Mucosa of rectum (tissue), 2 donors: ENCODE measurements at regions not wholly inside any gene's neighbourhood (a gene's known extent, or its start where the extent isn't known, plus 50 kb on each side); places are given as distances from the start of the nearest gene placed in this dataset.
"Not testable (repeated sequence)": the region's sequence is repeated elsewhere in the genome, so short reads cannot be mapped to it uniquely, and the experiment has no call there.

ENCODE experiments used
- H3K27ac ChIP-seq, 2 donors: one replicate each; pipeline ENCODE4 v1.7.0; 2013; ENCODE audit warnings: inconsistent platforms in 2 of 2, low read depth in 2 of 2, low read length in 2 of 2
- H3K27me3 ChIP-seq, 2 donors: one replicate each; pipeline ENCODE4 v1.7.0; 2013; ENCODE audit warnings: low read length in 2 of 2; ENCODE audit not compliant: control insufficient read depth in 2 of 2, insufficient read depth in 2 of 2
- H3K36me3 ChIP-seq, 2 donors: one replicate each; pipeline ENCODE4 v1.7.0; 2013; ENCODE audit warnings: low read length in 2 of 2; ENCODE audit not compliant: control insufficient read depth in 2 of 2, insufficient read depth in 2 of 2
- H3K4me1 ChIP-seq, 2 donors: one replicate each; pipeline ENCODE4 v1.7.0; 2013; ENCODE audit warnings: low read length in 2 of 2, mild to moderate bottlenecking in 1 of 2; ENCODE audit not compliant: control insufficient read depth in 2 of 2, insufficient read depth in 2 of 2
- H3K4me3 ChIP-seq, 2 donors: one replicate each; pipeline ENCODE4 v1.7.0; 2013; ENCODE audit warnings: low read length in 2 of 2
- H3K9ac ChIP-seq, 2 donors: one replicate each; pipeline ENCODE4 v1.7.0; 2013; ENCODE audit warnings: low read length in 2 of 2, low read depth in 1 of 2, mild to moderate bottlenecking in 1 of 2
- H3K9me3 ChIP-seq, 2 donors: one replicate each; pipeline ENCODE4 v1.7.0; 2013; ENCODE audit warnings: low read length in 2 of 2; ENCODE audit not compliant: control insufficient read depth in 2 of 2
- donor health status: healthy.
- donor health status: Normal muscosa, but diverticular disease.

GRCh38 chr15:32536507-32537172 is 56.6 kb upstream of the GOLGA8N start:
- peak overlapping the region; percentile 32 to 54 for H3K9ac ChIP-seq
- H3K27ac ChIP-seq, result peak overlapping the region; percentile 70
- not testable (repeated sequence) for H3K27me3 ChIP-seq, H3K4me1 ChIP-seq, H3K36me3 ChIP-seq, H3K9me3 ChIP-seq
- H3K4me3 ChIP-seq, result peak overlapping the region; percentile 59 to 65

- H3K4me1 ChIP-seq, H3K27ac ChIP-seq, H3K27me3 ChIP-seq, H3K9me3 ChIP-seq, H3K4me3 ChIP-seq, H3K36me3 ChIP-seq, H3K9ac ChIP-seq: not testable (repeated sequence)
Observed at GRCh38 chr15:32536057-32536493, 57.2 kb upstream of the GOLGA8N start.

- not testable (repeated sequence) for H3K27ac ChIP-seq, H3K36me3 ChIP-seq, H3K4me1 ChIP-seq, H3K9me3 ChIP-seq, H3K4me3 ChIP-seq, H3K27me3 ChIP-seq, H3K9ac ChIP-seq
Observed at GRCh38 chr15:32535150-32535898, 57.9 kb upstream of the GOLGA8N start.

GRCh38 chr15:32522900-32523299 is 67.5 kb upstream of the GOLGA8O start:
- not testable (repeated sequence) for H3K36me3 ChIP-seq, H3K27ac ChIP-seq, H3K4me3 ChIP-seq, H3K4me1 ChIP-seq, H3K27me3 ChIP-seq, H3K9me3 ChIP-seq, H3K9ac ChIP-seq

- not testable (repeated sequence) for H3K36me3 ChIP-seq, H3K27me3 ChIP-seq, H3K4me3 ChIP-seq, H3K9me3 ChIP-seq, H3K4me1 ChIP-seq, H3K27ac ChIP-seq, H3K9ac ChIP-seq
Observed at GRCh38 chr15:32522421-32522820, 67.0 kb upstream of the GOLGA8O start.

- H3K9ac ChIP-seq, H3K36me3 ChIP-seq, H3K4me1 ChIP-seq, H3K27ac ChIP-seq, H3K27me3 ChIP-seq, H3K4me3 ChIP-seq, H3K9me3 ChIP-seq: not testable (repeated sequence)
Observed at GRCh38 chr15:32518976-32519375, 63.5 kb upstream of the GOLGA8O start.

GRCh38 chr15:32518013-32518412 is 62.6 kb upstream of the GOLGA8O start:
- H3K9me3 ChIP-seq, H3K4me1 ChIP-seq, H3K36me3 ChIP-seq, H3K9ac ChIP-seq, H3K27me3 ChIP-seq, H3K27ac ChIP-seq, H3K4me3 ChIP-seq: not testable (repeated sequence)

- not testable (repeated sequence) for H3K27ac ChIP-seq, H3K4me3 ChIP-seq, H3K27me3 ChIP-seq, H3K9ac ChIP-seq, H3K4me1 ChIP-seq, H3K9me3 ChIP-seq, H3K36me3 ChIP-seq
Observed at GRCh38 chr15:32516954-32517353, 61.5 kb upstream of the GOLGA8O start.

- not testable (repeated sequence) for H3K27me3 ChIP-seq, H3K36me3 ChIP-seq, H3K4me3 ChIP-seq, H3K27ac ChIP-seq, H3K9ac ChIP-seq, H3K4me1 ChIP-seq, H3K9me3 ChIP-seq
Observed at GRCh38 chr15:32513378-32513777, 57.9 kb upstream of the GOLGA8O start.

- not testable (repeated sequence) for H3K9me3 ChIP-seq, H3K27ac ChIP-seq, H3K4me3 ChIP-seq, H3K36me3 ChIP-seq, H3K4me1 ChIP-seq, H3K9ac ChIP-seq, H3K27me3 ChIP-seq
Observed at GRCh38 chr15:32510027-32510426, 54.6 kb upstream of the GOLGA8O start.
